ENCODE measurements at regions not wholly inside any gene's neighbourhood (a gene's known extent, or its start where the extent isn't known, plus 50 kb on each side); places are given as distances from the start of the nearest gene placed in this dataset.

DNA sequence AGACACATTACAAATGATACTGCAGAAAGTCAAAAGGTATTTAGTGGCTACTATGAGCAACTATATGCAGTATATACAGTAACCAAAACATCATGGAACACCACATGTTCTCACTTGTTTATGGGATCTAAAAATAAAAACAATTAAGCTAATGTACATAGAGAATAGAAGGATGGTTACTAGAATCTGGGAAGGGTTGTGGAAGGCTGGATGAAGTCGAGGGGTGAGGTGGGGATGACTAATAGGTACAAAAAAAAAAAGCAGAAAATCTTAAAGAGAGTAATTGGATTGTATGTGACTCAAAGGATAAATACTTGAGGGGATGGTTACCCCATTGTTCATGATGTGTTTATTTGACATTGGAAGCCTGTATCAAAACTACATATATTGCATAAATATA is 848.8 kb upstream of the GBE1 start:
- TF ChIP-seq CTCF (IDR thresholded peaks at IDR 0.05; ENCODE audit: low read depth, low read length, poor library complexity, severe bottlenecking) = no peak
- TF ChIP-seq EZH2phosphoT487 (IDR thresholded peaks at IDR 0.05; ENCODE audit: borderline replicate concordance, low read length) = no peak
